GM18505 (cell line): ENCODE measurements at regions not wholly inside any gene's neighbourhood (a gene's known extent, or its start where the extent isn't known, plus 50 kb on each side); places are given as distances from the start of the nearest gene placed in this dataset.

Experiments
- ATAC-seq: cut with Tn5 transposase; IDR thresholded peaks from one replicate; pipeline ENCODE4 v1.9.1; 2021; ENCODE audit not compliant: unreplicated experiment
- POLR2A ChIP-seq: IDR thresholded peaks from 4 replicates; pipeline ENCODE4 v1.6.1; 2011; ENCODE audit warnings: borderline replicate concordance; ENCODE audit not compliant: insufficient read depth, insufficient read length; ENCODE audit errors: extremely low read depth

- TF ChIP-seq POLR2A: no peak
- ATAC-seq: no peak
Observed at GRCh38 chr22:48835364-48835763, 992.3 kb downstream of the BRD1 start.

DNA sequence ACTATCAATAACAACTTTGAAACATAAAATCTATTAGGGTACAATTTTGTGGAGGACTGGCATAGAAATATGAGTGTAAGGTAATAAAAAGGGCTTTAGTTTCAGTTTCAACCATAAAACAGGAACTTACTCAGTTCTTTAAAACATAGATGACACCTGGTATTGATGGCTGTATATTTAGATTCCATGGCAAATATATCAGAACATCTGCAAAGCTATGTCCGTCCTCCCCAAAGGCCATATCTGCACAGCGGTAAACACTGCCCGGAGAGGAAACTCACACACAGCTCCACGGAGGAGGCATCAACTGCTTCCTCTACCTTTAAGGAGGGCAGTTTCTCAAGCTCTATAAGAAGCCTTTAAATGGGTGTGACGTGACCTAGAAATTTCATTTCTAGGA, 993.3 kb downstream of the BRD1 start:
- no peak for TF ChIP-seq POLR2A
- no peak for ATAC-seq

- ATAC-seq: no peak
- no peak for TF ChIP-seq POLR2A
Observed at GRCh38 chr22:48832592-48832991, 995.1 kb downstream of the BRD1 start.

DNA sequence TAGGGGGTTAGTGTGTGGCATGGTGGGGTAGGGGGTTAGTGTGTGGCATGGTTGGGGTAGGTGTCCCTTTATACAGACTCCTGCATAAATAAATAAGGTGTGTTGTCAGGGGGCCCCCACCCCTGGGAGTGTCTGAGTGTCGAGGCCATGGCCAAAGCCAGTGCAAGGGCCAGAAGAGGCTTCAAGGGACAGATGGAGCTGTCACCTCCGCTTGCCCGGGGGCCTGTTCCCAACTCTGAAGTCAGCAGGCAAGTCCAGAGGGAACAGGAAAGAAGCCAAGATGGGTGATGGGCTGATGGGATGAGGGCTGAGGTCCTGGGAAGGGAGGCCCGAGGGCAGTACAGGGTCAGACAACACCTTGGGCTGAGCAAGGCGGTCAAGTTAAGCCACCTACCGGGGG, 997.8 kb downstream of the BRD1 start:
- no peak for ATAC-seq
- TF ChIP-seq POLR2A: no peak

DNA sequence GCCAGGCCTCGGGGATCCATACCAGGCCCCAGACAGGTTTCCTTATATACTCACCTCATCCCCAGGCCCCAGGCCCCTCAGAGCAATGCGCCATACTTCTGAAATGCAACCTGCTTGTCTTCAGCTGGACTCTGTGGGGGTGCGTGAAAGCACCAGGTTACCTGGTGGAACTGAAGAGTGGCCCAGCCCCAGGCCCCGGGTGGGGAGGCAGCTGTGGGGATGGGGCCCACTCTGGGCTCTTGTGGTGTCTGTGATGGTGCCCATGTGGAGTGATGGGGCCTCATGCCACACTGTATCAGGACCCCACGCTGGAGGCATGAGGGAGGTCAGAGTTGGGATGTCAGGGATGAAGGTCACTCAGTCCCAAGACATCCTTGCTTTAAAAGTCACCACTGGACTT, 999.0 kb downstream of the BRD1 start:
- ATAC-seq: no peak

DNA sequence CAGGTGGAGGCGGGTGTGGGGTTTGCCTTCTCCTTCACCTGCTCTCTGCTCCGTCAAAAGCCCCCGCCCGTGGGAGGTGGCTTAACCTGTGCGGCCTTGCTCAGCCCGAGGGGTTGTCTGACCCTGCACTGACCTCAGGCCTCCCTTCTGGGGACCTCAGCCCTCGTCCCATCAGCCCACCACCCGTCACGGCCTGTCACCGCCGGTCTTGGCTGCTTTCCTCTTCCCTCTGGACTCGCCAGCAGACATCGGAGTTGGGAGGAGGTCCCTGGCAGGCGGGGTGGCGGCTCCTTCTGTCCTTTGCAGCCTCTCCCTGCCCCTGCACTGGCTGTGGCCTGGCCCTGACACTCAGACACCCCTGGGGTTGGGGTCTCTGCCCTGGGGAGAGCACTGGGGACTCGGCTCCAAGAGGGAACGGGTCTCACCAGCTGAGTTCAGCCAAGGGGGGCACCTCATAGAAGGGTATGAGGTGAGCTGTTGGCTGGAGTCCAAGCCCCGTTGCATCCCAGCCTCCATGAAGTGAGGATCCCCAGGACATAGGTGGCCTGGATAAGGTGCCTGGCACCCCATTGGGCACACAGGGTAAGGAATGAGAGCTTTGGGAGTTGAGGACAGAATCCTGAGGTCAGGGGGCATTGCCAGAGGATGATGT, 999.6 kb downstream of the BRD1 start:
- no peak for ATAC-seq
- TF ChIP-seq POLR2A: no peak

More for the DNA sequence above, 999.0 kb downstream of the BRD1 start:
- TF ChIP-seq POLR2A: no peak

- TF ChIP-seq POLR2A: no peak
- no peak for ATAC-seq
Observed at GRCh38 chr22:48827268-48827846, 1000.3 kb downstream of the BRD1 start.

DNA sequence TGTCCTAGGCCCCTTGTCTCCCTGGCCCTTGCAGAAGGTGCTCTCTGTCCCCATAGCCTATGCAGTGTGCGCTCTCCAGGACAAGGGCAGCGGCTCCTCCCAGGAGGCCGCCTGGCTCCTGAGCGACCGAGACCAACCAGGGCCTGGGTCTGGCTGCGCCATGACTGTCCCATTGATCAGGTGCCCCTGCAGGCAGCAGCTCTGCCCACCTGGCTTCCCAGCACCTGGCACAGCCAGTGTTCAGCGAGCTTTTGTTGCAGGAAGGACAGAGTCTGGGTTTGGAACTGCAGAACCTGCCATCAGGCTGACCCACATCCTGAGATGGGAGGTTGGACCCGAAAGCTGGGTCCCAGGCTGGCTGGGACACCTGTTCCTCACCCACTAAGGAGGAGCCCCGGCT, 1001.1 kb downstream of the BRD1 start:
- TF ChIP-seq POLR2A: no peak
- ATAC-seq: no peak

- ATAC-seq: no peak
- no peak for TF ChIP-seq POLR2A
Observed at GRCh38 chr22:48825802-48826520, 1001.7 kb downstream of the BRD1 start.

- ATAC-seq: no peak
- TF ChIP-seq POLR2A: no peak
Observed at GRCh38 chr22:48824712-48825651, 1002.7 kb downstream of the BRD1 start.

GRCh38 chr22:48823941-48824340, 1003.7 kb downstream of the BRD1 start:
- no peak for TF ChIP-seq POLR2A
- ATAC-seq: no peak

- no peak for ATAC-seq
- no peak for TF ChIP-seq POLR2A
Observed at GRCh38 chr22:48822278-48823233, 1005.1 kb downstream of the BRD1 start.
